OCI-LY3 (cell line): ENCODE measurements at regions not wholly inside any gene's neighbourhood (a gene's known extent, or its start where the extent isn't known, plus 50 kb on each side); places are given as distances from the start of the nearest gene placed in this dataset.

Experiments used
- H2AFZ ChIP-seq: fragments of 200-600, 300-600 bp; shearing (Covaris generic); 2 replicates; pipeline ENCODE4 v1.6.0; 2014; ENCODE audit warnings: antibody characterized with exemption, low read depth, low read length
- H3K27ac ChIP-seq: fragments of 200-600, 300-600 bp; sonication (generic); 2 replicates; pipeline ENCODE4 v1.5.1; 2014; ENCODE audit warnings: mild to moderate bottlenecking, low read length, moderate library complexity, mixed read lengths
- H3K27me3 ChIP-seq: fragments of 200-600, 300-600 bp; sonication (generic); 2 replicates; pipeline ENCODE4 v1.6.1; 2014; ENCODE audit warnings: low read depth, low read length, mixed read lengths
- H3K36me3 ChIP-seq: fragments of 200-600, 300-600 bp; sonication (generic); replicated peaks from 2 replicates; pipeline ENCODE3; 2014; ENCODE audit warnings: low read depth, low read length, mixed read lengths
- H3K4me1 ChIP-seq: fragments of 300-600, 200-600 bp; sonication (generic); 2 replicates; pipeline ENCODE4 v1.6.1; 2014; ENCODE audit warnings: low read length, mixed read lengths
- H3K4me2 ChIP-seq: fragments of 200-600, 300-600 bp; sonication (generic); 2 replicates; pipeline ENCODE4 v1.6.1; 2014; ENCODE audit warnings: low read length, mixed read lengths
- H3K4me3 ChIP-seq: fragments of 300-600, 200-600 bp; sonication (generic); 2 replicates; pipeline ENCODE4 v1.5.1; 2014; ENCODE audit warnings: antibody characterized with exemption, mild to moderate bottlenecking, low read length, moderate library complexity
- H3K79me2 ChIP-seq: fragments of 300-600, 200-600 bp; shearing (Covaris generic); 2 replicates; pipeline ENCODE4 v1.6.1; 2014; ENCODE audit warnings: mild to moderate bottlenecking, low read length, mixed read lengths
- H3K9ac ChIP-seq: fragments of 300-600, 200-600 bp; shearing (Covaris generic); 2 replicates; pipeline ENCODE4 v1.6.0; 2014; ENCODE audit warnings: mild to moderate bottlenecking, low read length, moderate library complexity
- H3K9me3 ChIP-seq: fragments of 200-600, 300-600 bp; shearing (Covaris generic); 2 replicates; pipeline ENCODE4 v1.6.1; 2014; ENCODE audit warnings: low read length, mixed read lengths; ENCODE audit not compliant: insufficient read depth
- H4K20me1 ChIP-seq: fragments of 200-600, 300-600 bp; sonication (generic); 2 replicates; pipeline ENCODE4 v1.6.1; 2016; ENCODE audit warnings: low read length, mixed read lengths; ENCODE audit not compliant: insufficient read depth
- CTCF ChIP-seq: fragments of 200-600, 300-600 bp; sonication (generic); IDR thresholded peaks from 2 replicates; pipeline ENCODE4 v1.5.1; 2014; ENCODE audit warnings: antibody characterized with exemption, low read length, low read depth
- EZH2phosphoT487 ChIP-seq: fragments of 200-600 bp; shearing (Covaris generic); IDR thresholded peaks from 2 replicates; pipeline ENCODE4 v1.6.1; 2018; ENCODE audit warnings: antibody characterized with exemption, mixed run types, low read depth

DNA sequence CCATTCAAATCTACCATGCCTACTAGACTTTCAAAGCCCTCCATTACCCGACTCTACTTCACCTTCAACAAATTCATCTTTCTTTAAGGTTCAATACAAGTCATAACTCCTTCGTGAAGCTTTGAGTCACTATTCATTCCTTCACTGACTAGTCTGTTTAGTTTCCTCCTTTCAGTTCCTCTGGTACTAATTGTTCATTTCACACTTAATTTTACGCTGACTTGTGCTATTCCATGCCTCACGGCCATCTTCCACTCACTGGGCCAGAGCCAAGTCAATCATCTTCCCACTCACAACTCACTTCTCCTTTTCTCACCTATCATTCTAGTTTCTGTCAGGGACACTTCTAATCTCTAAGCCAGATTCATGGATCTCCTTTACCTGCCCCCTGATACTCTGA lies 136.2 kb downstream of the MTX2 start:
- no peaks in the 10 kb centered on the region for H3K4me1 ChIP-seq
- no peaks in the 10 kb centered on the region for H3K27me3 ChIP-seq
- no peaks in the 10 kb centered on the region for H3K9me3 ChIP-seq
- no peak overlapping the region for H3K4me2 ChIP-seq
- no peak overlapping the region for H3K4me3 ChIP-seq
- H3K79me2 ChIP-seq, result no peaks in the 10 kb centered on the region
- TF ChIP-seq EZH2phosphoT487 (no peak), CTCF (no peak)
- H3K9ac ChIP-seq, result no peak overlapping the region
- no peaks in the 10 kb centered on the region for H4K20me1 ChIP-seq
- no peak overlapping the region for H2AFZ ChIP-seq
- H3K27ac ChIP-seq, result no peak overlapping the region
- no peaks in the 10 kb centered on the region for H3K36me3 ChIP-seq

GRCh38 chr2:176407706-176408105 lies 138.5 kb downstream of the MTX2 start:
- H3K9ac ChIP-seq, result no peak overlapping the region
- no peak overlapping the region for H2AFZ ChIP-seq
- no peaks in the 10 kb centered on the region for H3K4me1 ChIP-seq
- H3K27me3 ChIP-seq, result no peaks in the 10 kb centered on the region
- H3K9me3 ChIP-seq, result no peaks in the 10 kb centered on the region
- no peak overlapping the region for H3K4me3 ChIP-seq
- no peak overlapping the region for H3K27ac ChIP-seq
- no peaks in the 10 kb centered on the region for H3K79me2 ChIP-seq
- H3K4me2 ChIP-seq, result no peak overlapping the region
- TF ChIP-seq CTCF (no peak), EZH2phosphoT487 (no peak)
- H4K20me1 ChIP-seq, result no peaks in the 10 kb centered on the region
- H3K36me3 ChIP-seq, result no peaks in the 10 kb centered on the region

DNA sequence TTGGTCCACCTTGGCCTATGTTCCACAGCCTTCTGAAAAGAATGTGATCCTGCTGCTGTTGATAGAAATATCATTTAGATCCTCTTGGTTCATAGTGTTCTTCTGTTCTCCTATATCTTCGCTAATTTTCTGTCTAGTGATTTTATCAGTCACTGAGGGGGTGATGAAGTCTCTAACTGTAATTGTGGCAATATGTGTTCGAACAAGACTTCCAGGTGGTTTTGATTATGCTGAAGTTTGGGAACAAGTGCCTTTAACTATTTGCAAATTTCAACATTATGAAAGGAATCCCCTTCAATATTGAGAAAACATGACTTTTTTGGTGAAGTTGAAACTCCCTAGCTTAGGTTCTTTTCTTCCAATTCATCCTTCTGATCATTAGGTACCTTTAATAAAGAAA lies 140.4 kb downstream of the MTX2 start:
- Histone ChIP-seq H3K4me3 (no peak overlapping the region), H3K4me1 (no peaks in the 10 kb centered on the region), H3K27ac (no peak overlapping the region), H3K27me3 (no peaks in the 10 kb centered on the region), H3K9ac (no peak overlapping the region), H4K20me1 (no peaks in the 10 kb centered on the region), H3K9me3 (no peaks in the 10 kb centered on the region), H2AFZ (no peak overlapping the region), H3K79me2 (no peaks in the 10 kb centered on the region), H3K36me3 (no peaks in the 10 kb centered on the region), H3K4me2 (no peak overlapping the region)
- TF ChIP-seq CTCF (no peak), EZH2phosphoT487 (no peak)

DNA sequence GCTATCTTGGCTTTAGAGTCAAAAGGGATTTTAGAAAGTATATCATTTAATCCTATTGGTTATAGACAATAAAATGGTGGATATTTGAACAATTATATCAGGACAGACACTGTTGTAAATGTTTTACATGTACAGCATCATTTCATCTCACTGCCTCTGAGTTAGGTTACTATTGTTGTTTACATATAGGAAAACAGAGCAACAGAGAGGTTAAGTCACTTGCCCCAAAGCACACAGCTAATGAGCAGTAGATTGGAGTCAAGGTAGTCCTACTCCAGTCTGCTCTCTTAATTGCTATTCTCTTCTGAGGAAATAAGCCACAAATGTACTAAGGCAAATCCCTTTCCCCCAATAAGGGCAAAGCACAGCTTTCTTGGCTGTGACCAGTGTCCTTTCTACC lies 142.9 kb downstream of the MTX2 start:
- Histone ChIP-seq H3K9ac (no peak overlapping the region), H3K9me3 (no peaks in the 10 kb centered on the region), H3K27me3 (no peaks in the 10 kb centered on the region), H4K20me1 (no peaks in the 10 kb centered on the region), H3K79me2 (no peaks in the 10 kb centered on the region), H3K4me1 (no peaks in the 10 kb centered on the region), H3K4me2 (no peak overlapping the region), H3K4me3 (no peak overlapping the region), H3K36me3 (no peaks in the 10 kb centered on the region), H2AFZ (no peak overlapping the region), H3K27ac (no peak overlapping the region)
- no peak for TF ChIP-seq EZH2phosphoT487
- TF ChIP-seq CTCF, result no peak
